ENCODE measurements at regions not wholly inside any gene's neighbourhood (a gene's known extent, or its start where the extent isn't known, plus 50 kb on each side); places are given as distances from the start of the nearest gene placed in this dataset.

DNA sequence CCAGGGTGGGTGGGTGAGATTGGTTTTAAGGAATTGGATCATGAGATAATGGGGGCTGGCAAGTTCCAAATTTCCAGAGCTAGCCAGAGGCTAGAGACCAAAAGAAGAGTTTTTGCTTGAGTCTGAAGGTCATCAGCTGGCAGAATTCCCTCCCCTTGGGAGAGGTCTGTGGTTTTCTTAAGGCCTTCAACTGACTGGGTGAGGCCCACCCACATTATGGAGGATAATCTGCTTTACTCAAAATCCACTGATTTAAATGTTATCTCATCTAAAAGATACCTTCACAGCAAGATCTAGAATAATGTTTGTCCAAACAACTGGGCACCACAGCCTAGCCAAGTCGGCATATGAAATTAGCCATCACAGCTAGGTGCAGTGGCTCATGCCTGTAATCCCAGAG is 156.4 kb downstream of the URB2 start:
- Mint-ChIP-seq H3K36me3 (ENCODE audit: low read depth) (no peaks in the 10 kb centered on the region), H3K27ac (no peak overlapping the region), H3K4me1 (ENCODE audit: low read depth) (no peaks in the 10 kb centered on the region), H3K9me3 (peaks cover 8% of the 10 kb centered on the region), H3K27me3 (no peaks in the 10 kb centered on the region), H3K4me3 (no peak overlapping the region)
- intact Hi-C loops (cut with micrococcal nuclease): no loop called here

DNA sequence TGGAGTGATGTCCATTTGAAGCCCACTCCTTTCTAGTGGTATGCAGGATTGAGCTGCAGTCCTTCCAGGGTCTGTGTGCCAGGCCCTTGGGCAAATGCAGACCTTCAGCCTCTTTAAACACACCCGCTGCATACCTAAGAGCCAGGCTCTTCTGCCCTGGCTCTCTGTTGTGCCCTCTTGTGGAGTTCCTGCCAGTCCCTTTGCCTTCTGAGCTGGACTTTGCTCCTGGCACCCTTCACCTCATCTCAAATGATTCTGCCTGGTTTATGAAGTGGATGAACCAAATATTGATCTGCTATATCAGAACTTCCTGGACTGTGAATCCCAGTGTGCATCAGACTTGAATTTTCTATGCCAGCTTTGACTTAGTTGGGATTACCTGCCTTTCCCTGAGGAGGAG is 158.8 kb downstream of the URB2 start:
- Mint-ChIP-seq H3K4me1 (ENCODE audit: low read depth) (no peaks in the 10 kb centered on the region), H3K9me3 (peaks cover 19% of the 10 kb centered on the region), H3K27ac (no peak overlapping the region), H3K4me3 (no peak overlapping the region), H3K36me3 (ENCODE audit: low read depth) (no peaks in the 10 kb centered on the region), H3K27me3 (no peaks in the 10 kb centered on the region)
- intact Hi-C loops (cut with micrococcal nuclease): no loop called here

DNA sequence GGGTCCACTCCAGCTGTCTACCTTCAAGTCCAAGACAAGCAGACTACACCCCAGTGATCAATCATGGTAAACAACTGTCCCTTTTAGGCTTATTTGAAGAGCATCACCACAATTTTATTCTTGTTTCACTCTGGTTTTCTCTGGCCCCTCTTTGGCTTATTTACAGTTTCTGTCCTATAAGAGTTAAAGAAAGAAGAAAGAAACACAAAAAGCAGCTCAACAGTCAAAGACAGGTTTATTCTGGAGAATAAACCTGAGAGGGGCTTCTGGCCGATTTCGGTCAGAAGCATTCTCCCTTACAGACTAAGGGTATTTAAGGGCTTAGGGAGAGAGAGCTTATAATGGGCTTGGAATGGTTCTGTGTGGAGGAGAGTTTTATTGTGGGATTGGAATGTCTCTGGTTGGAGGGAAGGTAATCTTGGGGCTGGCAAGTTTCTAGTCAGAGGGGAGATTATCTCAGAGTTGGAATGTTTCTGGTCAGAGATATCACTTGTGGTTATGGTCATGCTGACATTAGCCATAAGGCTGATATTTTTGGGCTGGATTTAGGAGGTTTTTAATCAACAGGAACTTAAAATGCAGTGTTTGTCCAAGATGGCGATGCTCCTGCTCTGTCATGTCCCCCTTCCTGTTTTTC is 161.0 kb downstream of the URB2 start:
- intact Hi-C loops (cut with micrococcal nuclease): no loop called here

DNA sequence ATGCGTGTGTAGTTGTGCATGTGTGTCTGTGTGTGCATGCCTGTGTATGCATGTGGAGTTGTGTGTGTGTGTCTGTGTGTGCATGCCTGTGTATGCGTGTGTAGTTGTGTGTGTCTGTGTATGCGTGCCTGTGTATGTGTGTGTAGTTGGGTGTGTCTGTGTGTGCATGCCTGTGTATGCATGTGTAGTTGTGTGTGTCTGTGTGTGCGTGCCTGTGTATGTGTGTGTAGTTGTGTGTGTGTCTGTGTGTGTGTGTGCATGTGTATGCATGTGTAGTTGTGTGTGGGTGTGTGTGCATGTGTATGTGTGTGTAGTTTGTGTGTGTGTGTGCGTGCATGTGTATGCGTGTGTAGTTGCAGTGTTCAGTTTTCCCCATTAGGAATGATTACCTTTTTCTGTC is 162.0 kb downstream of the URB2 start:
- intact Hi-C loops (cut with micrococcal nuclease): no loop called here
- Mint-ChIP-seq H3K4me1 (ENCODE audit: low read depth) (no peaks in the 10 kb centered on the region), H3K27me3 (no peaks in the 10 kb centered on the region), H3K9me3 (peaks cover 30% of the 10 kb centered on the region), H3K36me3 (ENCODE audit: low read depth) (no peaks in the 10 kb centered on the region), H3K4me3 (no peak overlapping the region), H3K27ac (no peak overlapping the region)

More for the DNA sequence above, 161.0 kb downstream of the URB2 start:
- Mint-ChIP-seq H3K9me3 (peaks cover 30% of the 10 kb centered on the region), H3K4me1 (ENCODE audit: low read depth) (no peaks in the 10 kb centered on the region), H3K4me3 (no peak overlapping the region), H3K27ac (no peak overlapping the region), H3K36me3 (ENCODE audit: low read depth) (no peaks in the 10 kb centered on the region), H3K27me3 (no peaks in the 10 kb centered on the region)

DNA sequence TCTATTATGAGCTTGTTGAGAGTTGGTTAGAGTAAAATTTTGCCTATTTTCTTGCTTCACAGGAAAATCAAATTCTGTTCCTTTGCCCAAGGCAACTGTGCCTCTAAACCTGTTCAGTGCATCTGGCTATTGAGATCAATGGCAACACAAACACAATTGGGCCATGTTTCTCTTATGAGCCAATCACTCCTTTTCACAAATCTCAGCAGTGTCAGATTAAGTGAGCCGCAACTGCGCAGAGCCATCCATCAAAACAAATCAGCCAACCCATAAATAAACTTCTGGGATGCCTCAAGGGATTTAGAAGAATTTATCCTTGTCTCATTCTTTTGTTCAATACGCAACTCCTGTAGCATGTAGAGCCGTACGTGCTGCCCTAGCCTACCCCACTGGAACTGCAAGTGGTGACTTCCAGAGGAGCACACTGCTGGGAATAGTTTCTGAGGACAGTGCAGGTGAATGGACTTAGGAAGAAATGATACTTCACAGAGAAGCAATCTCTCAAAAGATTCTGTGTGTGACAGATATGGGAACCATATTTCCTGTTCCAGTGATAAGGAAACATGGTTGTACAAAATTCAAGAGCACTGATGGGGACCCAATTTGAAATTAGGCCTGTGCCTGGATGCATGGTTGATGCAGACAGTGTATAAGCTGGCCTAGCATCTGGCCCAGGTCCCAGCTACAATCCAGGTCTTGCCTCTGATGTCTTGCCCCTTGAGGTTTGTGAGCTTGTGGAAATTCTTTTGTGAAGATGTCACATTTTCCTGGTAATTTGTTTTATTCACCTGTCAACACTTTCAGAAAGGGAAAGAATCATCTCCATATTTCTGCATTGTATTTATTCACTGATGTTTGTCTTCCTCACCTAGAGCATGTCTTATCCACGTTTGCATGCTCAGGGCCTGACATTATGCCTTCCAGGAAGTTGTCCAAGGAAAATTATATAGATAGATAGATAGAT is 166.2 kb downstream of the URB2 start:
- H3K27me3 Mint-ChIP-seq: peaks cover 4% of the 10 kb centered on the region
- H3K4me3 Mint-ChIP-seq: no peak overlapping the region
- H3K27ac Mint-ChIP-seq: no peak overlapping the region
- peaks cover 23% of the 10 kb centered on the region for H3K9me3 Mint-ChIP-seq
- H3K4me1 Mint-ChIP-seq (ENCODE audit: low read depth): no peaks in the 10 kb centered on the region
- H3K36me3 Mint-ChIP-seq (ENCODE audit: low read depth): no peaks in the 10 kb centered on the region
- intact Hi-C loops (cut with micrococcal nuclease): no loop called here

DNA sequence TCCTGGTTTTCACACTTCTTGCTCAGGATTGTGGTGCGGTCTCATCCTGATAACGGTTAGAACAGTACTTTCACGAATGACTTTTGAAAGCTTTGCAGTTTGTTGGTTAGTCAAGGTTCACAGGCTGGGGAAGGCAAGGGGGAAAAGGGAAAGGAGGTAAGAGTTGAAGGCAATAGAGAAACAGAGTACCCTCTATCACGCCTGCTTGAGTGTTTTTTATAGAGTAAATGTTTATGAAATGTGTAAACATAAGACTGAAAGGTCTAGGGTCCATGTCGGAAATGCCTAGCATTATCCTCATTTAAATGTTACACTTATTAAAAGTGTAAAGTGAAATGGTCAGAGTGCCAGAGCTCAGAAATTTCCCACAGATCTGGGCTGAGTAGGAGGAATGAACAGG is 167.4 kb downstream of the URB2 start:
- intact Hi-C loops (cut with micrococcal nuclease): no loop called here
- Mint-ChIP-seq H3K9me3 (peaks cover 11% of the 10 kb centered on the region), H3K4me1 (ENCODE audit: low read depth) (no peaks in the 10 kb centered on the region), H3K36me3 (ENCODE audit: low read depth) (no peaks in the 10 kb centered on the region), H3K4me3 (no peak overlapping the region), H3K27ac (no peak overlapping the region), H3K27me3 (peaks cover 4% of the 10 kb centered on the region)

DNA sequence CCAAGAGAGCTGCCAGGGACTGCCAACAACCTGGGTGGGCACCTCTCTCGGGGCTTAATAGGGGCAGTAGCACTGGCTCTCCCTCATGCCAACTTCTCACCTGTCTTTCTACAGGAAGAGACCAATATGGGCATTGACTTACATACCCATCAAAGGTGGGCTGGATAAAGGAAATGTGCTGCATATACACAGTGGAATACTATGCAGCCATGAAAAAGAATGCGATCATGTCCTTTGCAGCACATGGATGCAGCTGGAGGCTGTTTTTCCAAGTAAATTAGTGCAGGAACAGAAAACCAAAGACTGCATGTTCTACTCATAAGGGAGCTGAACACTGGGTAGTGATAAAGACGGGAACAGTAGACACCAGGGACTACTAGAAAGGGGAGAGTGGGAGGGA is 172.5 kb downstream of the URB2 start:
- H3K27ac Mint-ChIP-seq: no peak overlapping the region
- no peaks in the 10 kb centered on the region for H3K9me3 Mint-ChIP-seq
- no peaks in the 10 kb centered on the region for H3K4me1 Mint-ChIP-seq (ENCODE audit: low read depth)
- intact Hi-C loops (cut with micrococcal nuclease): no loop called here
- no peaks in the 10 kb centered on the region for H3K36me3 Mint-ChIP-seq (ENCODE audit: low read depth)
- no peak overlapping the region for H3K4me3 Mint-ChIP-seq
- peaks cover 6% of the 10 kb centered on the region for H3K27me3 Mint-ChIP-seq

DNA sequence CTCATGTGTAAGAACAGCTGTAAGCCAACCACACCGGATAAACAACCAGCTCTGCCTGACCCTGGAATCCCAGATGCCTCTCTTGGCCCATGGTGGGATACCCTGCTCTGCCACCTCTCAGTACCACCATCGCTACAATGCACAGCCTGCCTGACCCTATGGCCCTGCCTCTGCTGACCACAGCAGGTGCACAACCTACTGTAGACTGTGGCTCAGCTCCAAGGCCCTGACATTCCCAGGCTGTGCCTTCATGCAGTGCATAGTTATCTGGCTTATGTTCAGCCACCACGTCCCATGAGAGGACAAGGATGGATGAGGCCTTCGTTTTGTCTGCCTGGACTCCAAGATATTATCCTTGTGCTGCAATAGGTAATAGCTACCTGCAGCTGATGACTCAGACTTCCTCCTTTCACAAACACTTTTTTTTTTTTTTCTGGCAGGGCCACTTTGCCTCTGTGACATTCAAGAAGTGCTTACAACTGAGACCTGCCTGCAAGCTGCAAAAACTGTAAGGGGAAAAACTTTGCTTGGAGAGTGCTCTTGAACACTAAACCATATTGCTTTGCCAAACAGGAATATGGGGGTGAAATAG is 177.7 kb downstream of the URB2 start:
- intact Hi-C loops (cut with micrococcal nuclease): no loop called here
- H3K4me1 Mint-ChIP-seq (ENCODE audit: low read depth): no peaks in the 10 kb centered on the region
- no peak overlapping the region for H3K4me3 Mint-ChIP-seq
- H3K36me3 Mint-ChIP-seq (ENCODE audit: low read depth): no peaks in the 10 kb centered on the region
- H3K27ac Mint-ChIP-seq: no peak overlapping the region
- peaks cover 30% of the 10 kb centered on the region for H3K9me3 Mint-ChIP-seq
- peaks cover 2% of the 10 kb centered on the region for H3K27me3 Mint-ChIP-seq

DNA sequence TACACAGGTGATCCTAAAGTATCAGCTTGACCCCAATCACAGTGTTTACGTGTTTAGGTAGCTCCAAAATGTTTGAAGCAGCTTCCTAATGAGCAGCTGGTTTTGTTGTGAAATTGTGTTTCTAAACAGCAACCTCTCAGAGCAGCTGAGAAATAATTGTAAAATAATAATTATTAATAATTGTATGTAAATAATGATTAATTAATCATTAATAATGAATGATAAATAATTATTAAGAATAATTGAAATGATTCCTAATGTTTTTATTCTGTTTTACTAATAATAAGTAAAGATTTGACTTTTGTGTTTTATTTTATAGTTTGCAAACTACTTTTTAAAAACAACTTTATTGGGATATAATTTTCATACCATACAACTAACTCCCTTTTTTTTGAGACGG is 182.2 kb downstream of the URB2 start:
- intact Hi-C loops (cut with micrococcal nuclease): no loop called here
- no peak overlapping the region for H3K27ac Mint-ChIP-seq
- no peaks in the 10 kb centered on the region for H3K36me3 Mint-ChIP-seq (ENCODE audit: low read depth)
- H3K9me3 Mint-ChIP-seq: peaks cover 55% of the 10 kb centered on the region
- no peak overlapping the region for H3K4me3 Mint-ChIP-seq
- no peaks in the 10 kb centered on the region for H3K4me1 Mint-ChIP-seq (ENCODE audit: low read depth)
- H3K27me3 Mint-ChIP-seq: peaks cover 2% of the 10 kb centered on the region

DNA sequence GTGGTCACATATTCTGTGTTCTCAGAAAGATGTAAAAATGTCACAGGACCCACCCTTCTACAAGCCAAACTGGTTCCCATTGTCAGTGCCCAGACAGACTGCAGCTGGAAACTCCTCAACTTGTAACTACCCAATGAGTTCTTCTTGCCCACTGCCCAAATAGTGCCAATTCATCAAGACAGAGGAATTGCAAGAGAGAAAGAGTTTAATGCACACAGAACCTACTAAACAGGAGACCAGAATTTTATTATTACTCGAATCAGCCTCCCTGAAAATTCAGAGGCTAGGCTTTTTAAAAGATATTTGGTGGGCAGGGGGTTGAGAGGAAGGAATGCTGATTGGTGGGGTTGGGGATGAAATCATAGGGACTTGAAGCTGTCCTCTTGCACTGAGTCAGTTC is 184.1 kb downstream of the URB2 start:
- intact Hi-C loops (cut with micrococcal nuclease): no loop called here
- Mint-ChIP-seq H3K27ac (no peak overlapping the region), H3K27me3 (peaks cover 2% of the 10 kb centered on the region), H3K4me1 (ENCODE audit: low read depth) (no peaks in the 10 kb centered on the region), H3K36me3 (ENCODE audit: low read depth) (no peaks in the 10 kb centered on the region), H3K9me3 (peaks cover 41% of the 10 kb centered on the region), H3K4me3 (no peak overlapping the region)

DNA sequence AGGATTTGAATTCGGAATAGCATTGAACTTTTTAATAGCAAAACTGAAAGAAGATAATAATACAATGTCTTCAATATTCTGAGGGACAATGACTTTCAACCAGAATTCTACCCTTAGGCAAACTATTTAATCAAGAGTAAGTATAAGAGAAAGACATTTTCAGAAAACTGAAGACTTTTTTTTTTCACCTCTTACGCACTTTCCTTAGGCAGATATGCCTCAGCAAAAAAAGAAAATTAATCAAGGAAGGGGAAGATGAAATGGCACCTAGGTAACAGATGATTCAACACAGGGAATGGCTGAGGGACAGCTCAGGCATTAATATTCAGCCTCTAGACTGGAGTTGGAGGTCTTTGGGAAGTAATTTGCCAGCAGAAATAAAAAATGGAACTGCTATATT is 184.9 kb downstream of the URB2 start:
- no peak overlapping the region for H3K4me3 Mint-ChIP-seq
- H3K36me3 Mint-ChIP-seq (ENCODE audit: low read depth): no peaks in the 10 kb centered on the region
- H3K27ac Mint-ChIP-seq: no peak overlapping the region
- no peaks in the 10 kb centered on the region for H3K4me1 Mint-ChIP-seq (ENCODE audit: low read depth)
- peaks cover 33% of the 10 kb centered on the region for H3K9me3 Mint-ChIP-seq
- H3K27me3 Mint-ChIP-seq: peaks cover 2% of the 10 kb centered on the region
- intact Hi-C loops (cut with micrococcal nuclease): no loop called here

DNA sequence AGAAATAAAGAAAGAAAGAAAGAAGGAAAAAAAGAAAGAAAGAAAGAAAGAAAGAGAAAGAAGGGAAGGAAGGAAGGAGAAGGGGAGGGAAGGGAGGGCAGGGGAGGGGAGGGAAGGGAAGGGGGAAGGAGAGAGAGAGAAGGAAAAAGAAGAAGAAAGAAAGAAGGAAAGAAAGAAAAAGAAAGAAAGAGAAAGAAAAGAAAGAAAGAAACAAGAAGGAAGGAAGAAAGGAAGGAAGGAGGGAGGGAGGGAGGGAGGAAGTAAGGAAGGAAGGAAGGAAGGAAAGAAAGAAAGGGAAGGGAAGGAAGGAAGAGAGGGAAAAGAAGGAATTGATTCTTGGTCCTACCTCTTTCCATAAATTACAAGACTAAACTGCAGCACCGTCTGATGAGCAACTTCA is 186.1 kb downstream of the URB2 start:
- Mint-ChIP-seq H3K27me3 (peaks cover 9% of the 10 kb centered on the region), H3K36me3 (ENCODE audit: low read depth) (no peaks in the 10 kb centered on the region)
- intact Hi-C loops (cut with micrococcal nuclease): no loop called here

DNA sequence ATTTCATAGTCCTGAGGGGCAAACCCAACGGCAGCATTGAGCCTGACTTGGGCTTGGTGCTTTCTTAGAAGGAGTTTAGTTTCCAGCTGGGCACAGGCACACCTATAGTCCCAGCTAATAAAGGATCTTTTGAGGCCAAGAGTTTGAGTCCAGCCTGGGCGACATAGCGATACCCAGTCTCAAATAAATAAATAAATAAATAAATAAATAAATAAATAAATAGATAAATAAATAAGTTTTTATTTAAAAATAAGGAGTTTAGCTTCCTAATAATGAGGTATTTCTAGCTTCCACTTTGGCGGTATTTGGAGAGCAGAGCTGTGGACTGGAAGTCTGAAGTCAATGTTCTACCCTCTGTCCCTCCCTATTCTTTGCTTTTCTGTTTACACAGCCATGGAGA is 186.6 kb downstream of the URB2 start:
- Mint-ChIP-seq H3K4me1 (ENCODE audit: low read depth) (no peaks in the 10 kb centered on the region), H3K9me3 (peaks cover 26% of the 10 kb centered on the region), H3K36me3 (ENCODE audit: low read depth) (no peaks in the 10 kb centered on the region), H3K4me3 (no peak overlapping the region), H3K27me3 (peaks cover 10% of the 10 kb centered on the region), H3K27ac (no peak overlapping the region)
- intact Hi-C loops (cut with micrococcal nuclease): no loop called here

More for the DNA sequence above, 186.1 kb downstream of the URB2 start:
- Mint-ChIP-seq H3K4me1 (ENCODE audit: low read depth) (no peaks in the 10 kb centered on the region), H3K9me3 (peaks cover 26% of the 10 kb centered on the region), H3K27ac (no peak overlapping the region), H3K4me3 (no peak overlapping the region)

DNA sequence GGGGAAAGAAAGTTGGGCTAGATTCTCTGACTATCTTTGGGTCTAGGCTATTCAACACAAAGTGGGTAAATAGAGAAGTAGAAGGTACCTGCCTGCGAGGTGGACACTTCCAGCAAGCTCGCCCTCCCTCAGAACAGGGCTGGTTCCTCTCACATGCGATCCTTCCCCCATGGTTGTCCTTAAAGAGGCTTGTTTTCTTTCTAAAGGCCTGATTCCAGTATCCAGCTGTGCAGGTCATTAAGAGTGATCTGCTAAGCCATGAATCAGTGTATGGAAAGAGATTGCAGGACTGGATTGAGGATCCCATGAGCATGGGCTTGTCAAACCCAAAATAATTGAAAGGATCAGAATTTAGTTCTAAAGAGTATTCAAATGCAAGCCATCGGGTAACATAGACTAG is 189.0 kb downstream of the URB2 start:
- intact Hi-C loops (cut with micrococcal nuclease): no loop called here
- peaks cover 10% of the 10 kb centered on the region for H3K27me3 Mint-ChIP-seq
- H3K36me3 Mint-ChIP-seq (ENCODE audit: low read depth): no peaks in the 10 kb centered on the region
- no peak overlapping the region for H3K4me3 Mint-ChIP-seq
- no peak overlapping the region for H3K27ac Mint-ChIP-seq
- H3K9me3 Mint-ChIP-seq: peaks cover 11% of the 10 kb centered on the region
- H3K4me1 Mint-ChIP-seq (ENCODE audit: low read depth): no peaks in the 10 kb centered on the region
